ENCODE measurements at regions not wholly inside any gene's neighbourhood (a gene's known extent, or its start where the extent isn't known, plus 50 kb on each side); places are given as distances from the start of the nearest gene placed in this dataset.
"Not testable (repeated sequence)": the region's sequence is repeated elsewhere in the genome, so short reads cannot be mapped to it uniquely, and the experiment has no call there.

DNA sequence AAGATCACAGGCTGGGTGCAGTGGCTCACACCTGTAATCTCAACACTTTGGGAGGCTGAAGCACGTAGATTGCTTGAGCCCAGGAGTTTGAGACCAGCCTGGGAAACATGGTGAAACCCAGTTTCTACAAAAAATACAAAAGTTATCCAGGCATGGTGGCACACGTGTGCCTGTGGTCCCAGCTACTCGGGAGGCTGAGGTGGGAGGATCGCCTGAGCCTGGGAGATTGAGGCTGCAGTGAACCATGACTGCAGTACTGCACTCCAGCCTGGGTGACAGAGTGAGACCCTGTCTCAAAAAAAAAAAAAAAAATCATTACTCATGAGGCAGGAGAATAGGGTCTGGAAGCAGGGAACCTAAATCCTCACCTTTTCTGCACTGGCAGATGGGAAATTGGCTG lies 79.1 kb upstream of the CLDN5 start:
- DNase-seq: not testable (repeated sequence)

DNA sequence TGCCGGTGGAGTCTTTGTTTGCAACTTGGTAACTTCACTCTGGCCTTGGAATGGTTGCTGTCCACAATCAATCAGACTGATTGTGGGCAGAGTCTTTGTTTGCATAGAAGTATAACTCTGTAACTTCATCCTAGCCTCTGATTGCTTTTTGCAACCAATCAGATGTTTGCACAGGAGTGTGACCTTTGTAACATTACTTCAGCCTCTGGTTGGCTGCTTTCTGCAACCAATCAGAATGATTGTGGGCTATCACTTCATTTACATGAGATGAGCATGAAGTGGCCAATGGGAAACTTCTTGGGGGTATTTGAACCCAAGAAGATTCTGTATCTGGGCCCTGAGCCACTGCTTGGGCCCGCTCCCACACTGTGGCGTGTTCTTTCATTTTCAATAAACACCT lies 79.6 kb upstream of the CLDN5 start:
- DNase-seq: no peak

DNA sequence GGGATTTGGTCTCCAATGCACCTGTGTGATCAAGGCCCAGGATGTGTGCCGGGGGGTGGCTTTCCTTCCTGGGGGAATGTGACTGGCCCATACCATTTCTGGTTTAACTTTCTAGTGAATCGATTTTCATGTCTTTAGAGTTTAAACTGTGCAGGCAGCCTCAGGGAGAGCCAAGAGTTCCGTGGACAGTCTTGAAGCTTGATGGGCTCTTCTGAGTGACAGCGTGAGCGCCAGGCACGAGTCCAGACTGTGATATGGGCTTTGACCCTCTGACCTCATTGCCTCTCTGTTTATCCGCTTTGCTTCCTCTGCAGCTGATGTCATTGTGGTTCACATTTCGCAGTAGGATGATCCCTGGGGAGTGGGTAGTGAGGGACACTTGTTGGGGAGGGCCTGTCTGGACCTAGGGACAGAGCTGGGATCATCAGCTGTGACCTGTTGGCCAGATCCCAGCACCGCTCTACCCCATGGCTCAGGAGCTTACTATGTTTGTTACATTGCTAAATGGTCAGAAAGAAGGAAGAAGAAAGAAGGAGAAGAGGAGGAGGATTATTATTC lies 80.6 kb upstream of the CLDN5 start:
- no peak for DNase-seq

DNA sequence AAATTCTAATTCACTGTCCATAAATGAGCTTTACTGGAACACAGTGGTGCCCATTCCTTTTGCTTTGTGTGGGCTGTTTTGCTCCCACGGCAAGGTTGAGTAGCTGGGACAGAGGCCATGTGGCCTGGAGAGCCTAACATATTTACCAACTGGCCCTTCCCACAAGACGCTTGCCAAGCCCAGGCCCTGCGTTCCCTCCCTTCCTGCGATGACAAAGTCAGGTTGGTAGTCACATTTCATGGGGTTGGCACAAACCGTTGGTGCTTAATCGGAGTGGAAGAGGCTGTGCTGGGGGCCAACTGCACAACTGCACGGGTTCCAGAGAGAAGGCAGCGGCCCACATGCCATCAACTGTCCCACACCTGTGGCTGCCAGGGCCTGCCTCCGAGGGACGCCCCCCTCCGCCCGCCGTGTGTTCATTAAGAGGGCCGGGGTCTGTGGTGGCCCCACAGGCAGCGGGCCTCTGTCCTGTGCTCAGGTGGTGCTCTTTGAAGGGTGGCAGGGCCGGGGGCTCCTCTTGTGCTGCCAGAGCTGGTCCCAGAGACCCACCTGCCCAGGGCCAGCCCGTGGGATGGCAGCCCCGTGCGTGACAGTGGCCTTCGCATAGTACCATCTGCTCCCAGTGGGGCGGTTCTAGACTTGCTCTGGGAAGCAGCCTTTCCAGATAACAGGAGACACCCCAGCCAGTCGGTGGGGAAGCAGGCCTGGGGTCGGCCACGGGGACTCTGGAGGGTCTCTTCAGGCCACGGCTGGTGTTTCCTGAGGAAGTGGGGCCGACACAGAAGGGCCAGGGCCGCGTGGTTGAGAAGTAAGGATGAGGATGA lies 81.5 kb upstream of the CLDN5 start:
- no peak for DNase-seq

DNA sequence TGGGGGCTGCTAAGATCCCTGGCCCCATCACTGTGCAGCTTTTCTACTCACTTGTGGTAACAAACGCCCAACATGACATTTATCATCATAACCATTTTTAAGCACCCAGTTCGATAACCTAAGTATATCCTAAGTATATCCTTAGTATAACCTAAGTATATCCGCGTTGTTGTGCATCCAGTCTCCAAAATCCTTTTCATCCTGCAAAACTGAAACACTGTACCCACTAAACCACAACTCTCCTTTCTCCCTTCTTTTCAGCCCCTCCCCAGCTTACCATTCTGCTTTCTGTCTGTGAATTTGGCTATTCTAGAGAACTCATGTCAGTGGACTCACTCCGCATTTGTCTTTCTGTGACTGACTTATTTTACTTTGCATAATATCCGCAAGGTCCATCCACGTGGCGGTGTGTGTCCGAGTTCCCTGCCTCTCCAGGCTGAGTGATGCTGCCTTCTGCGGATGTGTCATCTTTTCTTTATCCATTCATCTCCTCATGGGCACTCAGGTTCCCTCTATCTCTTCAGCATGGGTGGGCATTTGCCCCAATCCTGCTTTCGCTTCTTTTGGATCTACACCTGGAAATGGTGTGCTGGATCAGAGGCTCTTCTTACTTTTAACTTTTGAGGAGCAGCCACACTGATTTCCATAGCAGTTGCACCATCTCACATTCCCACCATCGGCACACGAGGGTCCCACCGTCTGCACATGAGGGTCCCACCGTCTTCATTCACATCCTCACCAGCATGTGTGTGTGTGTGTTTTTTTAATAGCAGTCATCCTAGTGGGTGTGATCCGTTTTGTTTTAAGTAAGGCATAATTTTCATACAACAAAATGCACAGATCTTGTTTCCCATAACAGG lies 82.4 kb upstream of the CLDN5 start:
- no peak for DNase-seq

DNA sequence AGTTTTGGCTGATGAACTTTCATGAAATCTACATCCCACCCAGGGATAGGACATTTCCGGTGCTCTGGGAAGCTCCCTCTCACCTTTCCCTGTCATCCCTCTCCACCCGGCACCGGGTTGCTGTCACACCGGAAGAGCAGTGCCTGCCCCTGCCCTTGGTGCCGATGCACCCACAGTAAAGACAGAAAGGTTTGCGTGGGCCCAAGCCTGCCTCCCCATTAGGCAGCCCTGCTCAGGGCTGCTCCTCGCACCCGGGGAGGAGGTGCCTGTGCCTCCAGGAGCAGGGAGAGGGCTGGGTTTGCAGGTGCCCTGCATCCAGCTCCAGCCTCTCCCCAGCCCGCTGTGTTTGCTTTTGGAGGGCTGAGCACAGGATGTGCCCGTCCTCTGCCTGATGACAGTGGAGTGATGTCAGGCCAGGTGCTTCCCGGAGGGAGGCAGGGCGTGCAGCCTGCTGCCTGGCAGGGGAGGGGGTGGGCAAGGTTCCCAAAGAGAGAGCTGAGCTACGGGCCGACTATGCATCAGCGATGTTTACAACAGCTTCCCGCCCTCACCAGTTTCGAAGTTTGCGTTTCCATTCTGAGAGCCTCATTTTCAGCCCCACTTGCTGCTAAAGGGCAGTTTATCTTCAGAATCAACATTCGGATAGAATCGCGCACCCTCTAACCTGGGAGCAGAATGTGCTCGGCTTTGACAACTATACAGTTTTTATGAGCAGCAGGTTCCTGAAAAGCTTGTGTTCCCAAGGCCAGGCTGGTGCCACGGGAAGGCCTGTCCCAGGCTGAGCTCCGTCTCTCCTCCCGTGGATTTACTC lies 83.2 kb upstream of the CLDN5 start:
- peak; percentile 20 for DNase-seq

DNA sequence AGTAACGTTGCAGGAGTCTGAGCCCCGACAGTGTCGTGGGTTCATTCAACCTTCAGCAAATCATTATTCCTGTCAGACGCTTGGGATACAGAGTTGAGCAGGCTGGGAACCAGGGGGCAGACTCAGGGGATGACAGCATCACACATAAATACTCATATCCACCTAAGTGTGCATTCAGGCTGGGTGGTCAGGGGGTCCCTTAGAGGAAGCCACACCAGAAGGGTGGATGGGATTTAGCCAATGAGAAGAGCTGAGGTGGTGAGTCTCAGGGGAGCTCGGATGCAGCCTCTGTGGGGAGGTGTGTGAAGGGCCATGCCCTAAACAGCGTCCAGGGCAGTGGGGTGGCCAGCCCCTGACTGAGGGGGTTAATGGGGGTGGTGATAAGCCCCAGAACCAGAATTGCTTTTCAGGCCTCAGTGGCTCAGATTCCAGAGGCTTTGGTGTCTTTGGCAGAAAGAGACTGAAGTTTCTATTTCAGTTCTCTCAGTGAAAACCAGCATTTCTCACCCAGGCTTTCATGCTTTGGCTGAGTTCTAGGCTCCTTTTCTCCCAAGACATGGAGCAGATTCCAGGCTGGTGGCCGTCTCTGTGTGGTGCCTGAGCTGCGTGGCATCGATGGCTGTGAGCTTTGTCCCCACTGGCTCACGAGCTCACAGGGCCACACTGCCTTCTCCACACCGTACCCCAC lies 83.9 kb upstream of the CLDN5 start:
- DNase-seq: no peak

DNA sequence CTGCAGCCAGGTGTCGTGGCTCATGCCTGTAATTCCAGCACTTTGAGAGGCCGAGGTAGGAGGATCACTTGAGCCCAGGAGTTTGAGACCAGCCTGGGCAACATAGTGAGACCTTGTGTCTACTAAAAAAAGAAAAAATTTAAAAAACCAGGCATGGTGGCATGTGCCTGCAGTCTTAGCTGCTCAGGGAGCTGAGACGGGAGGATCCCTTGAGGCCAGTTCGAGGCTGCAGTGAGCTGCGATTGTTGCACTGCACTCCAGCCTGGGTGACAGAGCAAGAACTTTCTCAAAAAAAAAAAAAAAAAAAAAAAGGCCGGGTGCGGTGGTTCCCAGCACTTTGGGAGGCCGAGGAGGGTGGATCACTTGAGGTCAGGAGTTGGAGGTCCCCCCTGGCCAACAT lies 85.5 kb upstream of the CLDN5 start:
- not testable (repeated sequence) for DNase-seq

DNA sequence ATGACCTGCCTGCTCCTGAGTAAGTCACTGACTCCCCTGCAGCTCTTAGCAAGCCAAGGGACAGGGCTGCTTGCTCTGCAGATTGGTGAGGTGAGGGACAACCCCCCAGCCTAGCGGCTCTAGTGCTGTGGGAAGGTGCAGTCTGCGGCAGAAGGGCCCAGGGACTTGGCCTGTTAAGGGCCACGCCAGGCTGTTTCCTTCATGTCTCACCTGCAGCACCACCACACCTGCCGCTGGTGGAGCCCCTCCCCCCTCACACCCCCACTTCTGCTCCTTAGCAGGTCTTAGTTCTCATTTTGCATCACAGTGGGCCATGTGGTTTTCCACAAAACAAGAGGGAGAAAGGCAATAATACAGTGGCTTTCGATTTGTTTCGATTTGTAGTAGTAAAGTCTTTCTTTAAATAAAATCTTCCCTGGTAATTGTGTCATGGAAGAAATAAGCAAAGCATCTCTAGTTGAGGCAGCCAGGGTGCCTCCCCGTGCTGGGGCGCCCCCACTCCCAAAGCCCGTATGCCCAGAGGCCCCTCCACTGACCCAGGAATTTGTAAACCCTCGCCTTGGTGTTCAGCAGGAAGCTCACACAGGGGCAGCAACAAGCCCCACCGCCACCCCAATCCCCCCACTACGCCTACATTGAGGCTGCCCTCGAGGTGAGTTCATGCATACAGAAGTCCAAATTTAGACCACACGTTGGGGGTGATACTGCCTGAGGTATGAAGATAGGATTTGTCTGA lies 86.5 kb upstream of the CLDN5 start:
- DNase-seq: no peak

DNA sequence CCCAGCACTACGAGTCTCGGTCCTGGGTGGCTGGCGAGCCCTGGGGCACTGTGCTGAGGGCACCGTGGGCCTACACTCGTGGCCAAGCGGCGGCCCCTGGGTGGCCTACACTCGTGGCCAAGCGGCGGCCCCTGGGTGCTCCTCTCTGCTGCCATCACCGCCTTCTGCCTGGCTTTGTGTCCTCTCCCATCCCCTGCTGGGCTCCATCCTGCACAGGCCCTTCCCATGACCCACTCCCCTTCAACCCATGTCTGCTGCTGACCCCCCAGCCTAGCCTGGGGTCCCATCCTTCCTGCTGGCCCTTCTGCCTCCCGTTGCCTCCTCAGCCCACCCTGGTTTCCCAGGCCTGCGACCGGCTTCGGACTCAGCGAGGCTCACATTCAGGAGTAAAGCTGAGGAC lies 87.4 kb upstream of the CLDN5 start:
- DNase-seq: no peak

DNA sequence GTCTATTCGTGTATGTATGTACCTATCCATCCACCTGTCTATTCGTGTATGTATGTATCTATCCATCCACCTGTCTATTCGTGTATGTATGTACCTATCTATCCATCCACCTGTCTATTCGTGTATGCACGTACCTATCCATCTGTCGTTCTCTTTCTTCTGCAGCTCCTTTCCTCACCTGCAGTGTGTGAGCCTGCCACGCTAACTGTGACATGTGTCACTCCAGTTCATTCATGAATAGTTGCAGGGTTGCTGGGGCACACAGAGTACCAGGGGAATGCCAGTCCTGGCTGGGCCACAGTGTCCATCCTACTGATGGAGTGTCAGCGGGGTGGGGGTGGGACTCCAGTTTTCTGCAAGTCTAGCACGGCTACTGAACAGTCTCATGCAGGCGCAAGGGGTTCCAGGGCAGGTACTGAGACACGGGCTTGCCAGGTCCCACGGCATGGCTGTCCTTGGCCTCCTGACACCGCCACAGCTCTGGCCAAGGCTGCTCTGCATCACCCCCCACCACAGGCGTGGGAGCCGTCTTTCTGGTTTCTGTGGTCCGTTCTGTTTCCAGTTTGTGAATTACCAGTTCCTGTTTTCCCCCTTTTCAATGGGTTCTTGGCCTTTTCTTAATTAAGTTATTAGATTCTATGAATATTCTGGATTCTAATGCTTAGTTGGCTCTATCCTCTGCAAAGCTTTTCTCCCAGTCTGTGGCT lies 88.8 kb upstream of the CLDN5 start:
- DNase-seq: no peak

DNA sequence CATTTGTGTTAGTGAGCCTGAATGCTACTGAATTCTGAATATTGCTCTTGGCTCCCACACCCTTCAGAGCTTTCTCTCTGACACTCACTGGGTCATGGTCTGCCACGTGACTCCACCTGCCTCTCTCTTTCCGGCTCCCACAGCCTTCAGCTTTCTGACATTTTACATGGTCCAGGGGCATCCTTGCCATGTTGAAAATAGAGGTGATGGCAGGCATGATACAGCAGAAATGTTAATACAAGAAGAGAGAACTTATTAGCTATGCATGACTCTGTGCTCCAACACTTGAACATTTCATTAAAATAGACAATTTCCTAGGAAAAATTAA lies 90.3 kb upstream of the CLDN5 start:
- DNase-seq: no peak

DNA sequence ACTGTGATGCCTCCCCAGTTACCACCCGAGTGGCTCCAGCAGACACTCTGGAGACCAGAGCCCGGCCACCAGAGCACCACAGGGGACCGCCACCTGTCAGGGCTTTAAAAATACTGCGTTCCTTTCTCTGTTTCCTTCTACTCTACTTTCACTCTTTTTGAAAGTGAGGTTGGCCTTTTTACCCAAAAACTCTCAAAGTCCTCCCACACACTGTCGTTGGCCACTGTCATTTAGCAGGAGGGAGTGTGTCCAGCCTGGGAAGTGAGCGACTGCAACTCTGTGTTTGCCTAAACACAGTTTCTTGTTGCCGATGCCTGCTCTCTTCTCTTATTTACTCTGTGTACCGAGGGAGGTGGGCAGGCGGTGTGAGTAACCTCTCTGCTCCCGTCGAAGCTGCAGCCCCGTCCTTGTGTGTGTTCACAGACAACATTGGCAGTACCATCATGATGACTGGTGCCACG lies 90.8 kb upstream of the CLDN5 start:
- no peak for DNase-seq

DNA sequence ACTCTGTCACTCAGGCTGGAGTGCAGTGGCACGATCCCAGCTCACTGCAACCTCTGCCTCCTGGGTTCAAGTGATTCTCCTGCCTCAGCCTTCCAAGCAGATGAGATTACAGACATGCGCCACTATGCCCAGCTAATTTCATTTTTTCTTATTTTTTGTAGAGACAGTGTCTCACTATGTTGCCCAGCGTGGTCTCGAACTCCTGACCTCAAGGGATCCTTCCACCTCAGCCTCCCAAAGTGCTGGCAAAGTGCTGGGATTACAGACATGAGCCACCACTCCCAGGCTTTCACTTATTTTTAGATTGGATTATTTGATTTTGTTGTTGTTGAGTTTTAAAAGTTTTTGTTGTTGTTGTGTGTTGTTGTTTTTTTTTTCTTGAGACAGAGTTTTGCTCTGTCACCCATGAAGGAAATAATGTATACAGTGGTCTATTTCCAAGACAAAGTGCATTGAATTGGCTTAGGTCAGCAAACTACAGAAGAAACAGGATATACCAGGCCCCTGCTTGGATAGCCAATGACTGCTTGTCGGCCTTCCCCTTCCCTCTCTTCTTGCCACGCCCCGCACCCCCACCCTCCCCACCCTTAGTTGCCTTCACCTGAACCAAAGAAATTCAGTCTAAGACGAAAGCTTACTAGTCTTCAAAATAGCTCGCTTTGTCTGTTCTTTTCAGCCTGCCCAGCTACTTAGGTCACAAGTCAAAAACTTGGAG lies 91.8 kb upstream of the CLDN5 start:
- DNase-seq: no peak

DNA sequence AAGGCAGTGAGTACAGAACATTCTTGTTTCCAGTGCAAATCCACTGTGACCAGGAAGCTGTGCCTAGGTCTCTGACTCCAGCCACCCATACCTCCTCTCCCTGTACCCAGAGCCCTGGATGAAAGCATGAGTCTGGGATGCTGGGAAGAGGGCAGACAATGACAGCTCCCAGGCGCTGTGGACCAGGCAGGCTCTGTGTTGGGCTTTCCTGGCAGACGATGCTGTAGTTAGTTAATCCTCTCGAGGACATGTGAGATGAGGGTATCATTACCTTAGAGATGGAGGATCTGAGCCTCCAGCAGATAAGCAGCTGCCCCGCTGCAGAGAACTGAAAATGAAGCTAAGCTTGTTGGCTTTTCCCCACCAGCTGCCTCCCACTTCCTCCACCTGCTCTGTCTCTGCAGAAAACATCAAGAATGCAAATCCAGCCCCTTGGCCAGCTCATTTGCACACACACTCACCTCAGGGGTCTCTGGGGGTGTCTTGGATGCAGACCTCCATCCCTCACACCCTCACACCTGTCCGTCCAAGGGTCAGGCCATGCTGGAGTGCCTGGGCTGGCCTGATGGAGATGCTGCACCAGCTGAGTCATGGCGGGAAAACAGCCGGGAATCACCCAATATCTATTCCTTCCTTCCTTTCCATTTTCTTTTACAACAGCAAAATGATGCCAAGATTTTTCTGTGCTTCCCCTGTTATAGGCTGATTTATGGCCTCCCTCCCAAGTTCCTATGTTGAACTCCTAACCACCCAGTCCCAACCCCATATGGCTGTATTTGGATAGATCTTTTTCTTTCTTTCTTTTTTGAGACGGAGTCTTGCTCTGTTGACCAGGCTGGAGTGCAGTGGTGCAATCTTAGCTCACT lies 94.9 kb upstream of the SEPTIN5 start:
- DNase-seq: no peak

DNA sequence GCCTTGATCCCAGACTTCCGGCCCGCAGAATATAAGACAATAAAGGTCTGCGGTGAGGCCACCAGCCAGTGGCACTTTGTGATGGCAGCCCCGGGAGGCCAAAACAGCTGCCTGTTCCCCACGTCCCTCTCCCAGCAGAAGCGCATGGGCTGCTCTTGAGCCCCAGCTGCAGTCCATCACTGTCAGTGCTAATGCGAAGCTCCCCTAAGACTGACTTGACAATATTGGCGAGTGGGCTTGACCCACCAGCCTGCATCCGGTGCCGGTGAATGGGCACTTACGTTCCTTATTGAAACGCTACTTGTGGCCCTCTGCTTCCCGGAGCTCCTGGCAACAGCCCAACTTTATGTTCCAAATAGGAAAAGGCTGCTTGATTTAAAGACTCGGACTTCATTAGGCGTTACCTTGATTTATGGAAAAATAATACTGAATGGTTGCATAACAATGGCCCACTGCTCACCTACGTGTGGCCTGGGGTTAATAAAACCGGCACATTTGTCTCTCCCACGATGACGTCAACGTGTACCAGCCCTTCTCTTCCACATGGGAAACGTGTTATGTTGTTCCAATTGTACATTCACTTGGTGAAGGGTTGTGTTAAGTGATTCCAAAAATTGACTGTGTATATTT lies 93.4 kb upstream of the SEPTIN5 start:
- DNase-seq: no peak

DNA sequence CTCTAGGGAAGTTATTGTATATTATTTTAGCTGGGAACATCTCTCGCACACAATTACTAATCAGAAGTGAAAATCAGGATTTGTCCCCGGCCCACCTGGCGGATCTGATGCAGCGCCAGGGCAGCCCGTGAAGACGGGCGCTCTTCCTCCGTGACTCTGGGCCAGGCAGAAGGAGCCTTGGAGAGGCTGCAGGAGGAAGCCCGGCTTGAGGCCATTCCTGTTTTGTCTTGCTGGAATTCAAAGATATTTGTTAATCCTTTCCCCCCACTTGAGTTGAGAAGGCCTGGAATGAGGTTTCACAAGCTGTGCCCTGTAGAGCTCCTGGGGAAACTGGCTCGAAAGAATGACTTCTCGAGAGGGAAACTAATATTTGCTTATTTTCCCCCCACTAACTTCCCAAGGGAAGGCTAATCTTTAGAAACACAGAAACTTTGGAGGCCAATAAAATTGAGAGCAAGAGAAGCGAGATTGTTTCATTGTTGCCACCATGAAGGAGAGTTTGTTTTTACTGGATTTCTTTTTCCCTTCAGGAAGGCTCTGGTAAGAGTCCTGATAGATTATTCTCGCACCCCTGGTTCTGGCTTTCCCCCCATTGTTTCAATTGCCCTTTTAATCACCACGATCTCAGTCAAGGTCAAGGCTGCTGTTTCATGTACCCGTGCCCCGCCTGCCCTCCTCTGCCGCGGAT lies 92.8 kb upstream of the SEPTIN5 start:
- no peak for DNase-seq

DNA sequence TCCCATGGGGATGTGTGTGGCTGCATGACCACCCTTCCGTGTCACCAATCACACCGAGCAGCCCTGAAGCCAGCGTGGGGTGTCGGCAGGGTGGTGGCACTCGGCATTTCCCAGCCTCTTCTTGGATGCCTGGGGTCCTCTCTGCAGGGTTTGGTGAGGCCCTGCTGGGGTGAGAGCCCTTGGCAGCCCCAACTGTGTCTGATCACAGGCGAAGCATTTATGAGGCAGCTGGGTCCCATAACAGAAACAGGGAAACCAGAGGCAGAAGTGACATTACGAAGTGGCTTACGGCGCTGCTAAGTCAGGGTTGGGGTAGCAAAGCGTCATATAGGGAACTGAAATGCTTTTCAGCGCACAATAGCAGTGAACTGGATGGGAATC lies 92.3 kb upstream of the SEPTIN5 start:
- no peak for DNase-seq
